ENCODE measurements at regions not wholly inside any gene's neighbourhood (a gene's known extent, or its start where the extent isn't known, plus 50 kb on each side); places are given as distances from the start of the nearest gene placed in this dataset.

DNA sequence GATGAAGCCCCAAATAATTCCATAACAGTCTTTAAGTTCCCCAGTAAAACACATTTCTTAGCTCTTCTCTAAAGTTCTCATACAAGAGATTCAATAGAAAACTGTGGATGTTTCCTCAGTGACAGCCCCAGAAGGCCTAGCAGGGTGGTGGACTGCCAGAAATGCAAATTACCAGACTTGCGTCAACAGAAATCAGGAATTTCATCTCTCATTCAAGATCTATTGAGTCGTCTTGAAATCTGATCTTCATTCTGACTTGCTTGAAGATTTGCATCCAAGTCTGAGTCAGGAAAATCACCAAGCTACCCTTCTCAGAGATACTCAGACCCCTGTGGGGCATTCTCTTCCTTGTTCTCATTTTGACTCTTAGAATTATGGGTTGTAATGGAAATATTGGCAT is 68.9 kb upstream of the NDP start:
- DNase-seq, result no peak

DNA sequence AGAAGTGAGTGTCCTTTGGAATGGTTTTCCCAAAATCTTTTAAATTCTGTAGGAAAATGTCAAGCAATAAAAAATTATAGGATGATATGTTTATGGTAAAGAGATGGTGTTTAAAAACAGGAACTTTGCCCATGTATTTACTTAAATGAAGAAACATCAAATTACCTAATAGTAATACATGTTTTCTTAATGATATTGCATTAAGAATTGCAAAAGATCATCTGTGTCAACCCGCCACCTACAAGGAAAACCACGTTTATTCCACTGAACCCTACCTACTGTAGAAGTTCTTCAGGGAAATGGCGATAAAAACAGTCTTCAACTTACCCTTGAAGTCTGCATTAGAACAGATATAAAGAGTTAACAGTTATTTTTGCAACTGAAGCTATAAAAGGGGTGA is 67.2 kb upstream of the NDP start:
- DNase-seq, result no peak

DNA sequence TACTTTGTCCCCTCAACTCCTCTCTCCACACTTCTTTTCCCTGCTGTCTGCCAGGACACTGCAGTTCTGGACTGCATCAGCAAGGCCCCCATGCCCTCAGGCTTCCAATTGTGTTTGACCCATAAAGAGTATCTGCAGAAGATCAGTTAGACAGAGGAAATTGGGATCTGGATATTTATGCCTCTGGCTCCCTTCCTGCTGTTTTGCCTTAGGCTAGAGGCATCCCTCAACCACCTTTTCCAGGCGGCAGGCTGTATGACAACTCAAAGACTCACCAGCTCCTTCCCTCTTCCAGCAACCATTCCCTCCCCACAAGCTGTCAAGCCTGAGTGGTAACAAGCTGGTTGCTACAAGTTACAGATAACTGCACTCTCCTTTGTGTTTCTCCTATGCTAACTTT is 66.4 kb upstream of the NDP start:
- DNase-seq, result no peak

DNA sequence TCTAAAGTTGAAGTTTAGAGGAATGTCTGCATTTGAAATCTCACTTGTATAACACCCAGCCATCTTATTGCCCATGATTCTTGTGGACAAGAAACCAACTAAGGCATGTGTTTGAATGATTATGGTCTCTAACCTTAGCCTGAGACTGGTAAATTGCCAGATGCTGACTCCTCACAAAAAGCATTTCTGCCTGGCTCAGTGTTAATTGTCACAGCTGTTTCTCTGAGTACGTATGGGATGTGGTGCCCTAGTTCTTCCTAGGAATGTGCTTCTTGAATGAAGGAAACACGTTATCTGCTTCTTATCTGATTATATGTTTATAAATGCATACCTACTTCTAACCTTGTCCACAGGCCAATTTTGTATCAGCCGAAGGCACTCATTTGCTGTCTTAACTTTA is 63.1 kb upstream of the NDP start:
- peak; percentile 55 for DNase-seq

DNA sequence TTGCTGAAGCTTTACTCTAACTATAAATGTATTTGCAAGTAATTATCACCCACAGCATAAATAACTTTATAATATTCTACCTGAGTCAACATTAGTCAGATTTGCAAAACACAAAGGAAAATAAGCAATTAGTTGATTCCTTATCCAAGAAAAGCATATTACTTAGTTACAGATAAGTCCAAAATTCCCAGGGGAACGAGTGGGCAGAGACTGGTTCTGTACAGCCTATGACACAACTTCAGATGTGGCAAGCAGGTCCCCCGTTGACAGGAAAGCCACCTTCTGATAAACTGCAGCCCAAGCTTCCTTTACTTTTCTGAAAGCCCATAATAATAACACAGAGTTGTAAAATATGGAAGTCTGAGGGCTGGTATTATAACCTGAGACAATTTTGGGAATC is 62.4 kb upstream of the NDP start:
- peak; percentile 11 for DNase-seq

DNA sequence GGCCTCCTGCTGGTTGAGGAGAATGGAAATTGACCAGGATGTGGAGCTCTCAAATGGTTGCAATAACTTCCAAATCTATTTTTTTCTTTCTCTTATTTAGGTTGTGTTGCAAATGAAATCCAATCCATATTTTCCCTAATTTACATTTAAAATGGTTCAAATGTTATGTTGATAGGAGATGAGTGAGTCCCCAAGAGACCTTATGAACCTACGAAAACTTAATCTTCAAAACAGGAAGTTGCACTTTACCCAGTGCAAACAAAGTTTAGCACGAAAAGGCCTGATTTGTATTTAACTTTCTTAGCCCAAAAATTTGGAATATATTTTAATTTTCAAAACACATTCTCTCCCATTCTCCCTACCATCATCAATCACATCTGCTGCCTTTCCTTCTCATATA is 59.3 kb upstream of the NDP start:
- no peak for DNase-seq

DNA sequence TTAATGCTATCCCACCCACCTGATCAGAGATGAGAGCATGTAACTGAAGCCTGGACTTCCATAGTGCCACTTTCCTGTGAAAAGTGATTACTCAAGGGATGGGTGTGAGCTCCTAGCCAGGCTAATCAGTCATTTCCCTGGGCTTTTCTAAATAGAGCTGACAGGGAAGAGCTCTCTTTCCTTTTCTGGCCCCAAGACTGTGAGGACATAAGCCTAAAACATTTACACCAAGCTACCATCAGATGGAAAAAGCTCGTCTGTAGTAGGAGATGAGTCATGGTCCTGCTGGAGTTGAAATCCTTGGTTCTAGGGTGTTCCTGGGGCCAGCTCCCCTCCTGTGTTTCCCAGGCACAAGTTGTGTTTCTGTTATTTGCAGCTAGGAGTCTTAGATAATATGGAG is 52.4 kb upstream of the NDP start:
- peak; percentile 23 for DNase-seq
